ENCODE measurements at regions not wholly inside any gene's neighbourhood (a gene's known extent, or its start where the extent isn't known, plus 50 kb on each side); places are given as distances from the start of the nearest gene placed in this dataset.

GRCh38 chr2:152858594-152859265 is 140.3 kb downstream of the ARL6IP6 start:
- TF ChIP-seq CTCF (IDR thresholded peaks at IDR 0.05) = no peak
- TF ChIP-seq POLR2AphosphoS5 (IDR thresholded peaks at IDR 0.05) = no peak
- TF ChIP-seq POLR2A (IDR thresholded peaks at IDR 0.05) = no peak
